Sigmoid colon (tissue), 6 donors: ENCODE measurements at regions not wholly inside any gene's neighbourhood (a gene's known extent, or its start where the extent isn't known, plus 50 kb on each side); places are given as distances from the start of the nearest gene placed in this dataset.

Experiments used
- DNase-seq: peaks from one replicate; pipeline ENCODE4 v3.0.0-alpha.2; 2019
- H3K27ac ChIP-seq, 4 donors: fragments of 200-600 bp; sonication (generic); one replicate each; pipeline ENCODE4 v1.5.1; 2016 to 2019; ENCODE audit warnings: mild to moderate bottlenecking in 1 of 4
- H3K27me3 ChIP-seq, 3 donors: fragments of 200-600 bp; sonication (generic); one replicate each; pipeline ENCODE4 v1.5.1; 2019; ENCODE audit warnings: mild to moderate bottlenecking in 1 of 3
- H3K36me3 ChIP-seq, 4 donors: fragments of 200-600 bp; sonication (generic); one replicate each; pipeline ENCODE4 v1.5.1; 2016 to 2019
- H3K4me1 ChIP-seq, 4 donors: fragments of 200-600 bp; sonication (generic); one replicate each; pipeline ENCODE4 v1.5.1; 2017 to 2019
- H3K4me3 ChIP-seq, 4 donors: fragments of 200-600 bp; sonication (generic); one replicate each; pipeline ENCODE4 v1.5.1; 2017 to 2019; ENCODE audit warnings: mild to moderate bottlenecking in 2 of 4, moderate library complexity in 1 of 4
- H3K9me3 ChIP-seq, 4 donors: fragments of 200-600 bp in 3 of 4; sonication (generic) in 3 of 4; one replicate each; pipeline versions ENCODE4 v1.5.1 to v1.6.1; 2013 to 2019
- EP300 ChIP-seq, 4 donors: sonication (generic); formaldehyde crosslinking; IDR thresholded peaks; one replicate each; pipeline ENCODE4 v1.6.1; 2017; ENCODE audit warnings: antibody characterized with exemption in 4 of 4
- POLR2A ChIP-seq, 2 donors: fragments of 450-650 bp; IDR thresholded peaks; one replicate each; pipeline ENCODE4 v1.6.1; 2016; ENCODE audit warnings: antibody characterized with exemption in 2 of 2, mild to moderate bottlenecking in 2 of 2, moderate library complexity in 2 of 2
- POLR2AphosphoS5 ChIP-seq, 4 donors: sonication (generic); formaldehyde crosslinking; IDR thresholded peaks; one replicate each; pipeline ENCODE4 v1.6.1; 2017; ENCODE audit warnings: antibody characterized with exemption in 4 of 4
- WGBS, 2 donors: extraction: QIAGEN DNeasy Blood & Tissue Kit; methylation state at CpG; one replicate each; pipeline ENCODE4 v1.1.7; 2013; 5-methylcytosine and 5-hydroxymethylcytosine counted together
- intact Hi-C: fragments of 100-400 bp; cut with DNase I; formaldehyde crosslinking; loops from one replicate; pipeline ENCODE4 v1.15.1; 2023
- TF ChIP-seq, protein P1 (sequence below), 4 experiments: fragments of 450-650 bp in 3 of 4; fragments of 200-600 bp in 1 of 4; IDR thresholded peaks; one replicate each; pipeline ENCODE4 v1.5.1; 2016 to 2019; ENCODE audit warnings: antibody characterized with exemption in 4 of 4, mild to moderate bottlenecking in 3 of 4, moderate library complexity in 2 of 4
- donor health status: healthy with polysubstance abuse.
- donor health status: healthy.

DNA sequence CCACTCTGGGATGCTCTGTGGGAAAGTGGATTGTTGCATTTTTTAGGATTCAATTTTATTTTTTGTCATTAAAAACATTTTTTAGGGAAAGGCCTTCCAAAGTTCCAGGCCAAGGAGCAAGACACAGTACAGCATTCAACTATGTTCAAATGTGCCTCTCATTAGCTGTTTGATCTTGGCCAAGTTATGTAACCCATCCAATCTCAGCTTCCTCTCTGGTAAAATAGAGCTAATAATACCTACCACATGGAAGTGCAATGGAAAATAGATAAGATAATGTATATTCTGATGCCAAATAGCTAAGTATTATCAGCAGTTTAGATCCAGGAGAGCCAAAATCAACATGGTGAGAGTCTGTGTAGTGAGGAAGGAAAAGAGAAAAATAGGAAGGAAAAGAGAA, 220.3 kb upstream of the SESN3 start:
- no peak overlapping the region for H3K4me3 ChIP-seq
- no peaks in the 10 kb centered on the region for H3K36me3 ChIP-seq
- H3K4me1 ChIP-seq = no peaks in the 10 kb centered on the region
- intact Hi-C loops = no loop called here
- H3K27ac ChIP-seq = no peak overlapping the region
- H3K27me3 ChIP-seq = no peaks in the 10 kb centered on the region
- DNase-seq = no peak
- no peaks in the 10 kb centered on the region for H3K9me3 ChIP-seq
- TF ChIP-seq EP300 (IDR thresholded peaks at IDR 0.05) = no peak
- TF ChIP-seq POLR2AphosphoS5 (IDR thresholded peaks at IDR 0.05) = no peak
- no peak for TF ChIP-seq POLR2A (IDR thresholded peaks at IDR 0.05)
- TF ChIP-seq, protein P1, sequence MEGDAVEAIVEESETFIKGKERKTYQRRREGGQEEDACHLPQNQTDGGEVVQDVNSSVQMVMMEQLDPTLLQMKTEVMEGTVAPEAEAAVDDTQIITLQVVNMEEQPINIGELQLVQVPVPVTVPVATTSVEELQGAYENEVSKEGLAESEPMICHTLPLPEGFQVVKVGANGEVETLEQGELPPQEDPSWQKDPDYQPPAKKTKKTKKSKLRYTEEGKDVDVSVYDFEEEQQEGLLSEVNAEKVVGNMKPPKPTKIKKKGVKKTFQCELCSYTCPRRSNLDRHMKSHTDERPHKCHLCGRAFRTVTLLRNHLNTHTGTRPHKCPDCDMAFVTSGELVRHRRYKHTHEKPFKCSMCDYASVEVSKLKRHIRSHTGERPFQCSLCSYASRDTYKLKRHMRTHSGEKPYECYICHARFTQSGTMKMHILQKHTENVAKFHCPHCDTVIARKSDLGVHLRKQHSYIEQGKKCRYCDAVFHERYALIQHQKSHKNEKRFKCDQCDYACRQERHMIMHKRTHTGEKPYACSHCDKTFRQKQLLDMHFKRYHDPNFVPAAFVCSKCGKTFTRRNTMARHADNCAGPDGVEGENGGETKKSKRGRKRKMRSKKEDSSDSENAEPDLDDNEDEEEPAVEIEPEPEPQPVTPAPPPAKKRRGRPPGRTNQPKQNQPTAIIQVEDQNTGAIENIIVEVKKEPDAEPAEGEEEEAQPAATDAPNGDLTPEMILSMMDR (IDR thresholded peaks at IDR 0.05) = no peak

- H3K4me1 ChIP-seq = no peaks in the 10 kb centered on the region
- TF ChIP-seq POLR2A (IDR thresholded peaks at IDR 0.05) (no peak), EP300 (IDR thresholded peaks at IDR 0.05) (no peak), POLR2AphosphoS5 (IDR thresholded peaks at IDR 0.05) (no peak)
- TF ChIP-seq, protein P1 (IDR thresholded peaks at IDR 0.05) = no peak
- H3K36me3 ChIP-seq = no peaks in the 10 kb centered on the region
- intact Hi-C loops = no loop called here
- no peak for DNase-seq
- no peaks in the 10 kb centered on the region for H3K9me3 ChIP-seq
- H3K4me3 ChIP-seq = no peak overlapping the region
- no peaks in the 10 kb centered on the region for H3K27me3 ChIP-seq
- WGBS, 2 donors = 85 to 93% methylated on average over 4 of the region's 4 CpGs
- no peak overlapping the region for H3K27ac ChIP-seq
These were observed 219.6 kb upstream of the SESN3 start for GRCh38 chr11:95450547-95451123.

- no peak overlapping the region for H3K27ac ChIP-seq
- no peak for DNase-seq
- intact Hi-C loops = no loop called here
- TF ChIP-seq POLR2AphosphoS5 (IDR thresholded peaks at IDR 0.05) (no peak), POLR2A (IDR thresholded peaks at IDR 0.05) (no peak), EP300 (IDR thresholded peaks at IDR 0.05) (no peak)
- TF ChIP-seq, protein P1 (IDR thresholded peaks at IDR 0.05) = no peak
- 95 to 96% methylated on average over 13 of the region's 13 CpGs for WGBS, 2 donors
- peaks cover 0 to 3% (median 0%) of the 10 kb centered on the region in 4 donors for H3K9me3 ChIP-seq
- H3K4me3 ChIP-seq = no peak overlapping the region
- H3K27me3 ChIP-seq = no peaks in the 10 kb centered on the region
- no peaks in the 10 kb centered on the region for H3K4me1 ChIP-seq
- H3K36me3 ChIP-seq = no peaks in the 10 kb centered on the region
These were observed 214.8 kb upstream of the SESN3 start for GRCh38 chr11:95445746-95446333.

DNA sequence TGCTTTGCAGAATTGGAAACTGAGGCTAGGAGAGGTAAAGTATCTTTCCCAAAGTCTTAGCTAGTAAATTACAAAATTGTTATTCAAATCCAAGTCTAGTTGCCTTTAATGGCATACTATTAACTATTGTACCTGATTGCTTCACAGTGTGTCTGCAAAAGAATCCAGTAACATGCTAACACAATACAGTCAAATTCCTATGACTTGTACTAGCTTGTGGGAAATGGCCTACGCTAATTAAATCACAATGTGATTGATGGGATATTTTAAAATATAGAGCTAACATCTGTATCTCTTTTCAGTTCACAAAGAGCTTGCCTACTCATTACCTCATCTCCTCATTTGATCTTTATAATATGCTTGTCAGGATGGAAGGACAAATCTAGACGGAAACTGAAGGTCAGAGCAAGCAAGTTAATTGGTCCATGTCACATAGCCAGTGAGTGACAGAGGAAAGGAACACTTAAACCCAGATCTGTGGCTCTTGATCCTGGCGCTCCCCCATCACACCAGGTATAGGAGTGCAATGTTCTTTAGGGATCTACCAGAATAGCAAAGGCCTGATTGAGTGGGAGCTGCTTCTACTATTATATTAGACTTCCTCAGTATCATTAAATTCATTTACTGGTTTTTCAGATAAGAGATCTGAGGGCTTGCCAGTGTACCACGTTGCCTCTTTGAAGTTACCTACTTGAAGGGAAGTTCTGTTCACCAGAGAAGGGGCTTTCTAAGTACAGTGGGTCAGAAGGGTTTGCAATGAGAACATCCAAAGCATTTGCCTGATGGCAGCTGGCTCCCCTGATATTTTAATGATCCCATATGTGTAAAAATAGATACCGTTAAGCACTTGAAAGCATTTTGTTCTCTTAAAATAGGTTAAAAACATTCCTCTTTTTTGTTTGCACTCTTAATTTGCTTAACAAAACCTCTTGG, 213.6 kb upstream of the SESN3 start:
- Histone ChIP-seq H3K9me3 (peaks cover 0 to 3% (median 0%) of the 10 kb centered on the region in 4 donors), H3K4me1 (no peaks in the 10 kb centered on the region), H3K36me3 (no peaks in the 10 kb centered on the region), H3K27me3 (no peaks in the 10 kb centered on the region), H3K27ac (no peak overlapping the region), H3K4me3 (no peak overlapping the region)
- 64 to 75% methylated on average over 5 of the region's 5 CpGs for WGBS, 2 donors
- intact Hi-C loops = no loop called here
- TF ChIP-seq, protein P1 (IDR thresholded peaks at IDR 0.05) = no peak
- DNase-seq = no peak
